ENCODE measurements at regions not wholly inside any gene's neighbourhood (a gene's known extent, or its start where the extent isn't known, plus 50 kb on each side); places are given as distances from the start of the nearest gene placed in this dataset.

- Histone ChIP-seq H3K4me2 (ENCODE audit: low read depth, low read length) (no peak overlapping the region), H4K8ac (ENCODE audit: low read depth in 2 of 2, low read length in 2 of 2) (no peak overlapping the region), H3K9ac (ENCODE audit: low read depth, low read length) (no peak overlapping the region), H3K79me1 (ENCODE audit: low read depth in 1 of 2, low read length in 2 of 2) (no peaks in the 10 kb centered on the region), H3K27me3 (ENCODE audit: control insufficient read depth, insufficient read depth, low read length) (no peaks in the 10 kb centered on the region), H3K36me3 (ENCODE audit: control insufficient read depth, insufficient read depth, low read length) (no peaks in the 10 kb centered on the region), H3K9me3 (ENCODE audit: control insufficient read depth, insufficient read depth, low read length) (peaks cover 4% of the 10 kb centered on the region), H3K56ac (ENCODE audit: extremely low read depth, insufficient read depth, low read length) (no peak overlapping the region), H3K18ac (ENCODE audit: low read depth, low read length) (no peak overlapping the region), H2AFZ (replicated peaks; ENCODE audit: low read length, poor library complexity) (no peak overlapping the region), H2AK9ac (replicated peaks; ENCODE audit: low read depth, low read length, poor library complexity) (no peak overlapping the region), H3K27ac (ENCODE audit: insufficient read depth, low read length) (no peak overlapping the region), H2AK5ac (ENCODE audit: low read depth, low read length) (no peak overlapping the region), H3K9me1 (ENCODE audit: insufficient read depth, low read length) (no peaks in the 10 kb centered on the region), H3K4me1 (ENCODE audit: control insufficient read depth, insufficient read depth, low read length) (no peaks in the 10 kb centered on the region), H4K91ac (ENCODE audit: insufficient read depth, low read depth, low read length) (no peak overlapping the region), H3K4ac (ENCODE audit: low read depth, low read length) (no peak overlapping the region), H2BK20ac (ENCODE audit: low read depth, low read length) (no peak overlapping the region), H4K5ac (ENCODE audit: low read depth, low read length) (no peak overlapping the region), H2BK5ac (ENCODE audit: low read depth, low read length, poor library complexity, severe bottlenecking) (no peak overlapping the region), H3K23ac (ENCODE audit: low read depth, low read length) (no peak overlapping the region), H3K4me3 (ENCODE audit: insufficient read depth, low read depth, low read length) (no peak overlapping the region), H3K14ac (replicated peaks; ENCODE audit: low read depth, low read length) (no peak overlapping the region), H2BK120ac (ENCODE audit: low read depth, low read length) (no peak overlapping the region), H2BK15ac (ENCODE audit: low read depth, low read length) (no peak overlapping the region), H4K20me1 (ENCODE audit: insufficient read depth, low read length) (no peaks in the 10 kb centered on the region)
- BruUV-seq (replicated peaks): no TSS peak
- ATAC-seq (ENCODE audit: low read depth): no peak
- dilution Hi-C loops (cut with HindIII; ENCODE audit: low sequenced_read_pairs, unreplicated experiment) (no loop called here), in situ Hi-C loops (cut with MboI; ENCODE audit: low sequenced_read_pairs) (no loop called here), intact Hi-C loops (cut with micrococcal nuclease) (no loop called here)
- WGBS, 2 experiments (ENCODE audit: extremely low coverage in 2 of 2, insufficient read length in 1 of 2): no CpG with 5 or more reads among the region's 2 CpGs
- ChIA-PET POLR2A (ENCODE audit: unreplicated experiment) (no interaction called here), CTCF (no interaction called here)
- DNase-seq: no peak
- TF ChIP-seq SMC3 (IDR thresholded peaks at IDR 0.05; ENCODE audit: low read depth, low read length) (no peak), RFX5 (IDR thresholded peaks at IDR 0.05; ENCODE audit: low read depth, low read length) (no peak), MAZ (IDR thresholded peaks at IDR 0.05; ENCODE audit: borderline replicate concordance, low read depth, low read length) (no peak), RCOR1 (IDR thresholded peaks at IDR 0.05; ENCODE audit: insufficient replicate concordance, low read length) (no peak), MAFK (IDR thresholded peaks at IDR 0.05; ENCODE audit: low read depth, low read length) (no peak), CHD1 (IDR thresholded peaks at IDR 0.05; ENCODE audit: low read depth, low read length) (no peak), BHLHE40 (IDR thresholded peaks at IDR 0.05; ENCODE audit: low read depth, low read length) (no peak), RAD21 (IDR thresholded peaks at IDR 0.05; ENCODE audit: low read length) (no peak), FOS (IDR thresholded peaks at IDR 0.05; ENCODE audit: low read depth, low read length) (no peak), NFE2L2 (IDR thresholded peaks at IDR 0.05; ENCODE audit: low read depth, low read length) (no peak), POLR2A (IDR thresholded peaks at IDR 0.05; ENCODE audit: low read depth, low read length) (no peak), USF2 (IDR thresholded peaks at IDR 0.05; ENCODE audit: low read depth, low read length) (no peak)
- TF ChIP-seq, protein P1, sequence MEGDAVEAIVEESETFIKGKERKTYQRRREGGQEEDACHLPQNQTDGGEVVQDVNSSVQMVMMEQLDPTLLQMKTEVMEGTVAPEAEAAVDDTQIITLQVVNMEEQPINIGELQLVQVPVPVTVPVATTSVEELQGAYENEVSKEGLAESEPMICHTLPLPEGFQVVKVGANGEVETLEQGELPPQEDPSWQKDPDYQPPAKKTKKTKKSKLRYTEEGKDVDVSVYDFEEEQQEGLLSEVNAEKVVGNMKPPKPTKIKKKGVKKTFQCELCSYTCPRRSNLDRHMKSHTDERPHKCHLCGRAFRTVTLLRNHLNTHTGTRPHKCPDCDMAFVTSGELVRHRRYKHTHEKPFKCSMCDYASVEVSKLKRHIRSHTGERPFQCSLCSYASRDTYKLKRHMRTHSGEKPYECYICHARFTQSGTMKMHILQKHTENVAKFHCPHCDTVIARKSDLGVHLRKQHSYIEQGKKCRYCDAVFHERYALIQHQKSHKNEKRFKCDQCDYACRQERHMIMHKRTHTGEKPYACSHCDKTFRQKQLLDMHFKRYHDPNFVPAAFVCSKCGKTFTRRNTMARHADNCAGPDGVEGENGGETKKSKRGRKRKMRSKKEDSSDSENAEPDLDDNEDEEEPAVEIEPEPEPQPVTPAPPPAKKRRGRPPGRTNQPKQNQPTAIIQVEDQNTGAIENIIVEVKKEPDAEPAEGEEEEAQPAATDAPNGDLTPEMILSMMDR (conservative IDR thresholded peaks at IDR 0.05; ENCODE audit: low read depth, low read length): no peak
- TF ChIP-seq, protein P2, sequence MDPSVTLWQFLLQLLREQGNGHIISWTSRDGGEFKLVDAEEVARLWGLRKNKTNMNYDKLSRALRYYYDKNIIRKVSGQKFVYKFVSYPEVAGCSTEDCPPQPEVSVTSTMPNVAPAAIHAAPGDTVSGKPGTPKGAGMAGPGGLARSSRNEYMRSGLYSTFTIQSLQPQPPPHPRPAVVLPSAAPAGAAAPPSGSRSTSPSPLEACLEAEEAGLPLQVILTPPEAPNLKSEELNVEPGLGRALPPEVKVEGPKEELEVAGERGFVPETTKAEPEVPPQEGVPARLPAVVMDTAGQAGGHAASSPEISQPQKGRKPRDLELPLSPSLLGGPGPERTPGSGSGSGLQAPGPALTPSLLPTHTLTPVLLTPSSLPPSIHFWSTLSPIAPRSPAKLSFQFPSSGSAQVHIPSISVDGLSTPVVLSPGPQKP (IDR thresholded peaks at IDR 0.05; ENCODE audit: borderline replicate concordance, low read depth, low read length): no peak
Observed at GRCh38 chr4:11931266-11931820, 502.6 kb upstream of the HS3ST1 start.
